ENCODE measurements at regions not wholly inside any gene's neighbourhood (a gene's known extent, or its start where the extent isn't known, plus 50 kb on each side); places are given as distances from the start of the nearest gene placed in this dataset.
"Not testable (repeated sequence)": the region's sequence is repeated elsewhere in the genome, so short reads cannot be mapped to it uniquely, and the experiment has no call there.

DNA sequence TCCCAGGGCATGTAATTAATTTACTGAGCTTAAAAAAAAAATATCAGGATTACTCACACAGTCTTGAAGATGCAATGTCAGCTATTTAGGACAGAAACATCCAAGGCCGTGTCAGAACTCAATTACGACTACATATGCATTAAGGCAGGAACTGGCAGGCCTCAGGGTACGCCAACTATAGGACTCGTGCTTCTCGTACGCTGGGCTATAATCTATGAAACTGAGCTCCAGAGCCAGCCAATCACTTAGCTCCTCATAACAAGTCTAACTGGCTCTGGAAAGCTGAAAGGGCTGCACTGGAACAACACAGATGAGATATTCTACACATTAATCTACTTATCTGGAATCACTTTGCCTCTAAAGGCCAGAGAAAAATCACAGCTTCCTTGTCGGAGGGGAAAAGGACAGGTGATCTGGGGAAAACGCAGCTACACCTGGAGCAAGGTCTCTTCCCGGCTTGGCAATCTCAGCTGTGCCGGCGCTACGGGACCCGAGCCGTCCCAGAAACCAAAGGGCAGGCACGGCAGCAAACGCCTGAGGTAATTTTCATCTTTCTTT lies 212.0 kb downstream of the DEPDC1B start:
- Mint-ChIP-seq H3K4me1 (ENCODE audit: low read depth) (no peaks in the 10 kb centered on the region), H3K27me3 (no peaks in the 10 kb centered on the region), H3K27ac (no peak overlapping the region)

GRCh38 chr5:60487476-60487875 lies 212.5 kb downstream of the DEPDC1B start:
- Mint-ChIP-seq H3K36me3 (ENCODE audit: low read depth) (no peaks in the 10 kb centered on the region), H3K27me3 (no peaks in the 10 kb centered on the region), H3K4me3 (no peak overlapping the region), H3K27ac (no peak overlapping the region), H3K4me1 (ENCODE audit: low read depth) (no peaks in the 10 kb centered on the region), H3K9me3 (no peaks in the 10 kb centered on the region)

More for the DNA sequence above, 212.0 kb downstream of the DEPDC1B start:
- no peak overlapping the region for H3K4me3 Mint-ChIP-seq
- H3K36me3 Mint-ChIP-seq (ENCODE audit: low read depth) = no peaks in the 10 kb centered on the region
- no peaks in the 10 kb centered on the region for H3K9me3 Mint-ChIP-seq

GRCh38 chr5:60485361-60485760 lies 214.6 kb downstream of the DEPDC1B start:
- no peaks in the 10 kb centered on the region for H3K9me3 Mint-ChIP-seq
- H3K36me3 Mint-ChIP-seq (ENCODE audit: low read depth) = no peaks in the 10 kb centered on the region
- H3K27me3 Mint-ChIP-seq = no peaks in the 10 kb centered on the region
- no peak overlapping the region for H3K4me3 Mint-ChIP-seq
- H3K4me1 Mint-ChIP-seq (ENCODE audit: low read depth) = no peaks in the 10 kb centered on the region
- H3K27ac Mint-ChIP-seq = no peak overlapping the region

DNA sequence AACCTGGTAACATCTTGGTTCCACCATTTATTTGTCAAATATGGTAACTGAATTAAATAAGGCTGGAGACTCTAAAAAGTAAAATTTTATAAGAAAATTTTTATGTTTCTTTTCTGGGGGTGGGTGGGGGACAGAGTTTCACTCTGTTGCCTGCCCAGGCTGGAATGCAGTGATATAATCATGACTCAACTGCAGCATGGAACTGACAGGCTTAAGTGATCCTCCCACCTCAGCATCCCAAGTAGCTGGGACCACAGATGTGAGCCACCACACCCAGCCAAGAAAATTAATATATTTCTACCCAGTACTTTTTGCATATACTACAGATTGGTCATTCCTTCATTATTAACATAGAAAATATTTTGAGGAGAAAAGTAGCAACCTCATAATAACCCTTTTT lies 216.9 kb downstream of the DEPDC1B start:
- Mint-ChIP-seq H3K4me3 (no peak overlapping the region), H3K4me1 (ENCODE audit: low read depth) (no peaks in the 10 kb centered on the region), H3K27me3 (no peaks in the 10 kb centered on the region), H3K27ac (no peak overlapping the region), H3K9me3 (no peaks in the 10 kb centered on the region), H3K36me3 (ENCODE audit: low read depth) (no peaks in the 10 kb centered on the region)

- Mint-ChIP-seq H3K27me3 (no peaks in the 10 kb centered on the region), H3K27ac (no peak overlapping the region), H3K36me3 (ENCODE audit: low read depth) (no peaks in the 10 kb centered on the region), H3K9me3 (no peaks in the 10 kb centered on the region), H3K4me3 (no peak overlapping the region), H3K4me1 (ENCODE audit: low read depth) (no peaks in the 10 kb centered on the region)
These were observed 217.7 kb downstream of the DEPDC1B start for GRCh38 chr5:60482301-60482700.

GRCh38 chr5:60479542-60479941 lies 220.4 kb downstream of the DEPDC1B start:
- no peak overlapping the region for H3K4me3 Mint-ChIP-seq
- H3K4me1 Mint-ChIP-seq (ENCODE audit: low read depth) = no peaks in the 10 kb centered on the region
- H3K36me3 Mint-ChIP-seq (ENCODE audit: low read depth) = no peaks in the 10 kb centered on the region
- H3K9me3 Mint-ChIP-seq = no peaks in the 10 kb centered on the region
- no peaks in the 10 kb centered on the region for H3K27me3 Mint-ChIP-seq
- H3K27ac Mint-ChIP-seq = no peak overlapping the region

DNA sequence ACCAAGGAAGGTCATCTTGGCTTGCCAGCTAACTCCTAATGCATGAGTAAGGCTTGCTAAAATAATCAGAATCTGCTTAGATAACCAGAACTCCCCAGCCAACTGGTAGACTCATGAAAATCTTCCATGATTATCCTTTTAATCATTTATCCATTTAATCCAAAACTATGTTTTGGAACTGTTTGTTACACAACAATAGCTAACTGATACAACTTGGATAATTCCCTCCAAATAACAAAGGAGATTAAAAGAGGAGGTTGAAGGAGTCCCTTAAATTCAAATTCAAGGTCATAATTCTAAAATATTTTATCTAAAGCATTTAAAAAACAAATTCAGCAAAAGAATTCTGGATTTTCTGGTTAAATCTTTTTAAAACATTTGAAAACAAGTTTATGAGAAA lies 222.1 kb downstream of the DEPDC1B start:
- H3K36me3 Mint-ChIP-seq (ENCODE audit: low read depth) = no peaks in the 10 kb centered on the region
- no peak overlapping the region for H3K4me3 Mint-ChIP-seq
- no peak overlapping the region for H3K27ac Mint-ChIP-seq
- H3K27me3 Mint-ChIP-seq = no peaks in the 10 kb centered on the region
- H3K9me3 Mint-ChIP-seq = peaks cover under 1% of the 10 kb centered on the region
- no peaks in the 10 kb centered on the region for H3K4me1 Mint-ChIP-seq (ENCODE audit: low read depth)

DNA sequence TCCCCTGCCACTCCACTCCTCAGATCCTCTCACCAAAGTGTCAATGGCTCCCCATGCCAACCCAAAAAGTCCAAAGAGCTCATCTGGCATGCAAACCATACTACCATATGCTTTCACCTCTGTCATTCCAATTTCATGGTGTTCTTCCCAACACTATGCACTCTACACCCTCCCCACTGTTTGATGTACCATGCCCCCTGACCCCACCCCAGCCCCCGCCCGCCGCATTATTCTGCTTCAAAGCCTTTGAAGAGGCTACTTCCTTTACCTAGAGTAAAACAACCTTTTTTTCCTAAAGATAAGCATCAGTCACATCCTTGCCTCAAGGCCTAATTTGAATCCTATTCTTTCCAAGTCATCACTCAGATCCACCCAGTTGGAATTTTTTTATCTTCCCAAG lies 226.3 kb downstream of the DEPDC1B start:
- no peak overlapping the region for H3K4me3 Mint-ChIP-seq
- H3K36me3 Mint-ChIP-seq (ENCODE audit: low read depth) = no peaks in the 10 kb centered on the region
- peaks cover 6% of the 10 kb centered on the region for H3K9me3 Mint-ChIP-seq
- H3K27me3 Mint-ChIP-seq = no peaks in the 10 kb centered on the region
- no peaks in the 10 kb centered on the region for H3K4me1 Mint-ChIP-seq (ENCODE audit: low read depth)
- H3K27ac Mint-ChIP-seq = no peak overlapping the region

- not testable (repeated sequence) for H3K27ac Mint-ChIP-seq; H3K4me3 Mint-ChIP-seq; H3K36me3 Mint-ChIP-seq (ENCODE audit: low read depth); H3K27me3 Mint-ChIP-seq; H3K4me1 Mint-ChIP-seq (ENCODE audit: low read depth); H3K9me3 Mint-ChIP-seq
These were observed 226.9 kb downstream of the DEPDC1B start for GRCh38 chr5:60473027-60473426.

GRCh38 chr5:60470881-60471280 lies 229.1 kb downstream of the DEPDC1B start:
- Mint-ChIP-seq H3K4me1 (ENCODE audit: low read depth) (no peaks in the 10 kb centered on the region), H3K9me3 (peaks cover 6% of the 10 kb centered on the region), H3K36me3 (ENCODE audit: low read depth) (no peaks in the 10 kb centered on the region), H3K4me3 (no peak overlapping the region), H3K27ac (no peak overlapping the region), H3K27me3 (no peaks in the 10 kb centered on the region)

- Mint-ChIP-seq H3K36me3 (ENCODE audit: low read depth) (no peaks in the 10 kb centered on the region), H3K9me3 (peaks cover 6% of the 10 kb centered on the region), H3K27me3 (no peaks in the 10 kb centered on the region), H3K4me1 (ENCODE audit: low read depth) (no peaks in the 10 kb centered on the region), H3K27ac (no peak overlapping the region), H3K4me3 (no peak overlapping the region)
These were observed 230.7 kb downstream of the DEPDC1B start for GRCh38 chr5:60469286-60469685.

GRCh38 chr5:60463179-60463868 lies 236.6 kb downstream of the DEPDC1B start:
- Mint-ChIP-seq H3K4me3 (no peak overlapping the region), H3K27ac (no peak overlapping the region), H3K9me3 (no peaks in the 10 kb centered on the region), H3K36me3 (ENCODE audit: low read depth) (no peaks in the 10 kb centered on the region), H3K27me3 (no peaks in the 10 kb centered on the region), H3K4me1 (ENCODE audit: low read depth) (no peaks in the 10 kb centered on the region)

DNA sequence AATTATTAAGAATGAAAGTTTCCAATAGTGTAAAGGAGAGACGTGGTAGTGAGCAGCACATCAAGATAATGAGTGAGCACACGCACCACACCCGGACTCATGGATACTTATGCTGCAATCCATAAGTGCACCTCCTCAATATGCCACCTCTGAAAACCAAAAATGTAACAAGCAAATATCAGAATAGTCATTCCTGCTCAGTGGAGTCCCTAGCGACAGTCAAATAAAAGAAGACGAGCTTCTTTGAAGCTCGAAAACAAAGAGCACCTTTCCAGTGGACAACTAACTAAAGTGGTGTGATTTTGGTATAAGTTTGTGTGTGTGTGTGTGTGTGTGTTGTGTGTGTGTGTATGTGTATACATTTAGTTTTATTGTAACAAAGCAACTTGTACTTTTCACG lies 241.3 kb downstream of the DEPDC1B start:
- no peaks in the 10 kb centered on the region for H3K36me3 Mint-ChIP-seq (ENCODE audit: low read depth)
- H3K4me3 Mint-ChIP-seq = no peak overlapping the region
- peaks cover 4% of the 10 kb centered on the region for H3K9me3 Mint-ChIP-seq
- H3K27ac Mint-ChIP-seq = no peak overlapping the region
- no peaks in the 10 kb centered on the region for H3K4me1 Mint-ChIP-seq (ENCODE audit: low read depth)
- H3K27me3 Mint-ChIP-seq = no peaks in the 10 kb centered on the region

DNA sequence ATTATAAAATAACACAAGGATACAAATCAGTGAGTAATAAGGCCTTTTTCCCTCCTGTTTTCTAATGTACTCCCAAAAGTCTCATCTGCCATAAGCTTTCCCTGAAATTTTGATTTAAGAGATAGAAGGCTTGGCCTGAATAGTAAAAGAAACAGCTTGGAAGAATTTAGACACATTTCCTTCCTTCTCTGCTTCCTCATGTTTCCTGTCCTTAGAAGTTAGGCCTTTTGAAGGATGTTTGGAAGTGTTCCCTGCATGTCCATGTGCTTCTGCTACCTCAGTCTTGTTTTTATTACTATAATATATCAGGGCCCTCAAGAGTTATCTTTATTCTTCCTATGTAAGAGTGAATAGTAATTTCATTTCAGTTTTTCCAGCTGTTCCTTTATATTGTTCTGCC lies 242.7 kb downstream of the DEPDC1B start:
- Mint-ChIP-seq H3K27me3 (no peaks in the 10 kb centered on the region), H3K9me3 (peaks cover 4% of the 10 kb centered on the region), H3K36me3 (ENCODE audit: low read depth) (no peaks in the 10 kb centered on the region), H3K4me3 (no peak overlapping the region), H3K27ac (no peak overlapping the region), H3K4me1 (ENCODE audit: low read depth) (no peaks in the 10 kb centered on the region)

- Mint-ChIP-seq H3K36me3 (ENCODE audit: low read depth) (no peaks in the 10 kb centered on the region), H3K4me1 (ENCODE audit: low read depth) (no peaks in the 10 kb centered on the region), H3K4me3 (no peak overlapping the region), H3K9me3 (peaks cover 4% of the 10 kb centered on the region), H3K27me3 (no peaks in the 10 kb centered on the region), H3K27ac (no peak overlapping the region)
These were observed 244.4 kb downstream of the DEPDC1B start for GRCh38 chr5:60455589-60455988.

- not testable (repeated sequence) for H3K27ac Mint-ChIP-seq; H3K9me3 Mint-ChIP-seq; H3K4me3 Mint-ChIP-seq; H3K27me3 Mint-ChIP-seq; H3K36me3 Mint-ChIP-seq (ENCODE audit: low read depth); H3K4me1 Mint-ChIP-seq (ENCODE audit: low read depth)
These were observed 245.7 kb downstream of the DEPDC1B start for GRCh38 chr5:60454277-60454676.

All from stimulated activated naive CD8-positive, alpha-beta T cell treated with anti-CD3 and anti-CD28 coated beads, Interleukin-15, Interleukin-2, amounts not matched to agents 100 ng/mL and 50 ng/mL, for 24 hours (primary cell).